ENCODE measurements at regions not wholly inside any gene's neighbourhood (a gene's known extent, or its start where the extent isn't known, plus 50 kb on each side); places are given as distances from the start of the nearest gene placed in this dataset.

DNA sequence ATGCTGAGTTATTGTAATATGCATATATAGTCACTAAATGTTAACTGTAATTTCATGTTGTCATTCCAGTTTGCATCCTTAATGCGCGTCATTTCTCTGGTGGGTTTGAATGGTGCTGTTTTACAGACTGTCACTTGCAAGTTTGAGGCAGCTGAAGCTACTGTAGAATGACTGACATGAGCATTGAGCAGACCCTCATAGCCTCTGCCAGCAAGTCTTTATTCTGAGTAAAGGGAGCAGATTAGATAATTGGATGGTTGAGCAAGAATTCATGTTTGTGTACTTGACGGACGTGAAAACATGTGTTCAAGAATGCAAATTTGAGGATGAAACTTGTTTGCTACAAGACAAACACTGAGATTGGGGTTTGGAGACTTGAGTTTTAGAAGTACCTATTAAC is 854.8 kb upstream of the KLHL29 start:
- H3K9me3 ChIP-seq (ENCODE audit: control insufficient read depth in 1 of 2, insufficient read depth in 1 of 2, low read depth in 1 of 2, low read length in 2 of 2) = peaks cover 16 to 17% of the 10 kb centered on the region in 2 experiments; a peak in 2 of 4 replicates

More for the DNA sequence above, 854.8 kb upstream of the KLHL29 start:
- Histone ChIP-seq H3K36me3 (ENCODE audit: control insufficient read depth in 1 of 2, insufficient read depth in 2 of 2, low read length in 2 of 2) (no peaks in the 10 kb centered on the region), H3K9me2 (ENCODE audit: insufficient read depth) (no peaks in the 10 kb centered on the region), H3K27me3 (ENCODE audit: insufficient read depth, low read length) (no peaks in the 10 kb centered on the region), H3K4me2 (ENCODE audit: low read length) (no peak overlapping the region), H2AFZ (ENCODE audit: low read depth, low read length, poor library complexity, severe bottlenecking) (no peak overlapping the region), H3K79me2 (ENCODE audit: insufficient read depth, low read length) (no peaks in the 10 kb centered on the region), H4K20me1 (ENCODE audit: insufficient read depth) (no peaks in the 10 kb centered on the region), H3K4me3 (replicated peaks in 1 of 2; ENCODE audit: low read depth in 1 of 2, low read length in 2 of 2) (no peak overlapping the region), H3K9ac (ENCODE audit: low read length) (no peak overlapping the region), H3K4me1 (ENCODE audit: control insufficient read depth in 1 of 2, insufficient read depth in 2 of 2, low read length in 2 of 2) (no peaks in the 10 kb centered on the region), H3K27ac (ENCODE audit: low read depth, low read length) (no peak overlapping the region)
- no peak for TF ChIP-seq MAX (IDR thresholded peaks at IDR 0.05)
- no peak for TF ChIP-seq CBX3 (IDR thresholded peaks at IDR 0.05; ENCODE audit: low read depth)
- no peak for TF ChIP-seq EGR1 (IDR thresholded peaks at IDR 0.05; ENCODE audit: low read depth)
- no peak for TF ChIP-seq ATF3 (IDR thresholded peaks at IDR 0.05)
- no peak for TF ChIP-seq CTCF (IDR thresholded peaks at IDR 0.05 in 2 of 3, conservative IDR thresholded peaks at IDR 0.05 in 1 of 3; ENCODE audit: borderline replicate concordance in 1 of 3, insufficient read depth in 1 of 3, low read depth in 2 of 3, low read length in 2 of 3)
- ChIA-PET POLR2A (no interaction called here), RAD21 (ENCODE audit: low non-redundant PET in 1 of 2, low total read pairs in 2 of 2, uncharacterized antibody in 2 of 2, unreplicated experiment in 2 of 2) (no interaction called here), CTCF (no interaction called here)
- ATAC-seq (no peak), DNase-seq (ENCODE audit: low read depth, low spot score) (no peak)
- BruUV-seq (replicated peaks) = no TSS peak
- intact Hi-C loops (cut with micrococcal nuclease) = no loop called here
